CD4-positive, alpha-beta T cell treated with Interferon alpha-2 for 1 hour (primary cell): ENCODE measurements at regions not wholly inside any gene's neighbourhood (a gene's known extent, or its start where the extent isn't known, plus 50 kb on each side); places are given as distances from the start of the nearest gene placed in this dataset.

Experiments used
- DNase-seq, 2 donors: peaks; one replicate each; pipeline ENCODE4 v3.0.0-alpha.2; 2020 to 2022

DNA sequence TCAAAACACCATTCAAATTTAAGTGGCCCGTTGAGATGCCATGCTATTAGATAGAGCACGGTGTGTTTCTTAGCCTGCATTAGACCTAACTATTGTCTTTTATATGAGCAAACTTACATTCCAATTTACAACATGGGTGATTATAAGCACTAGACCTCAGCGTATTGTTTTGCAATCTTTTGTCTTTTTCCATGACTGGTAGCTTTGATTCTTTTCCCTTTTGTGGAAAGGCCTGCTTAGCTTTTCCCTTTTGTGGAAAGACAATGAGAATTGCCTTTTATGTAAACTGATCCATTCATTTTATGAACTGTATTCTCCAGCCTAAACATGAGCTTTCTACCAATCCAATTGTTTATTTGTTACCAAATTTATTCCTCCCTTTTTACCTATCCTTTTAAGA is 823.1 kb downstream of the CCSER2 start:
- no peak for DNase-seq

DNA sequence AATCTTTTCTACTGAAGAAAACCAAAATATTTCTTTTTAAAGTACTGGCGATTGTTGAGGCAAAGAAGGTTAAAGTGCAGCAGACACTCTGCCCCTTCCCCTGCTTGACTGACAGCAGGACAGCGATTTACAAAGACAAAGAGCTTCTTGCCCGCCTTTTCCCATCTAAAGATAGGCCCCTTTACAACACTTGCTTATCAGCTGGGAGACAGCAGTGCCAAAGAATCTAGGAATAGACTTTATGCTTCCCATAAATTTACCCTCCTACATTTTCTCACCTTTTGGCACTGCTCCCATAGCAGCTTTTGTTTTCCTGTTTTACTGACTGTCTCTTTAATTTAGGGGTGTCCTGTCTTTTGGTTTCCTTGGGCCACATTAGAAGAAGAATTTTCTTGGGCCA is 824.1 kb downstream of the CCSER2 start:
- no peak for DNase-seq

DNA sequence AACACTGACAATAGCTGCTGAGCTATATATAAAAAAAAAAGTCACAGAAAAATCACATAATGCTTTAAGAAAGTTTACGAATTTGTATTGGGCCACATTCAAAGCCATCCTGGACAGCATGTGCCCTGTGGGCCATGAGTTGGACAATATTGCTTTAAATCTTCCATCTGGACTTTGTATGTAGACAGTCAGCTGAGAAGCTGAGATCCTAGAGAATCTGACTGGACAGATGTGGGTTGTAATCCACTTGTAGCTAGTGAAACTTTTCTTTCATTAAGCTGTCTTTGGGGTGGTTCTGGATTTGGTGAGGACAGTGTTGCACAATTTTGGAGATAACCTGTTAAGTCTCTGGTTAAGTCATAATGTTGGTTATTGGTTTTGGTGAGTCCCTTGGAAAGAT is 824.5 kb downstream of the CCSER2 start:
- DNase-seq: no peak

GRCh38 chr10:85157206-85157605 is 828.8 kb downstream of the CCSER2 start:
- no peak for DNase-seq

DNA sequence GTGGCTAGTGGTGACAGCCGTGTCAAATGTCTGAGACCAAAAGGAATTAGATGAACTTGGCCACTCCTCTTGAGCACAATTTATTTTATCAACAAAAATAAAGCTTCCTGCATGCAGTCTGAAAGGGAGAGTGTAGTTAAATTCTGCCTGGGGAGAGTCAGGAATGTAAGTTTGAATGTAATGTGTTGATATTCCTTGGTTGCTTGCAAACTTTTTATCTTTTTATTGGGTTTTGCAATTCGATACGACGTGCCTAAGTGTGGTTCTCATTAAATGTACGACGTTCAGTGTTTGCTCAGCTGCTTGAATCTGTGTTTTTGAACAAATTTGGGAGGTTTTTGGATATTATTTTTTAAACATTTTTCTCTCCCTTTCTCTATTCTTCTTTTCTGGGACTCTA is 839.9 kb downstream of the CCSER2 start:
- no peak for DNase-seq

GRCh38 chr10:85170026-85170425 is 841.6 kb downstream of the CCSER2 start:
- DNase-seq: no peak

DNA sequence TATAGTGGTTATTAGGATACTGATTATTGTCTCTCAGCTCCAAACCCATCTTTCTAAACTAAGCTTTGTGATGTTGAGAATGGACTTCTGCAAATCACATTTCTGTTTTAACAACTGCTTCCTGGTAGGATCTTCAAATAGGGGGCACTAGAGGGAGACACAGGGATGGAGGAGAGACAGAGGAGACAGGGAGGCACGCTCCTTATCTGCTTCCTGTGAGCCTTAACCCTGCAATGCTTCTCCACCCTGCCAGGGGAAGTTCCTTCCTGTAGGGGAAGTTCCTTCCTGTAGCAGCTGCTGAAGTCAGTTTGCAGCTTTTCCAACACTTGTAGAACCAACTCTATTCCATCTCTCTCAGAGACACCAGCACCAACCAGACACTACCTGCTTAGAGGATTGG is 847.2 kb downstream of the CCSER2 start:
- DNase-seq: no peak

- no peak for DNase-seq
Measured at GRCh38 chr10:85177767-85178166, 849.4 kb downstream of the CCSER2 start.

- no peak for DNase-seq
Measured at GRCh38 chr10:85187047-85187446, 858.7 kb downstream of the CCSER2 start.

GRCh38 chr10:85188770-85189484 is 860.5 kb downstream of the CCSER2 start:
- DNase-seq: no peak

DNA sequence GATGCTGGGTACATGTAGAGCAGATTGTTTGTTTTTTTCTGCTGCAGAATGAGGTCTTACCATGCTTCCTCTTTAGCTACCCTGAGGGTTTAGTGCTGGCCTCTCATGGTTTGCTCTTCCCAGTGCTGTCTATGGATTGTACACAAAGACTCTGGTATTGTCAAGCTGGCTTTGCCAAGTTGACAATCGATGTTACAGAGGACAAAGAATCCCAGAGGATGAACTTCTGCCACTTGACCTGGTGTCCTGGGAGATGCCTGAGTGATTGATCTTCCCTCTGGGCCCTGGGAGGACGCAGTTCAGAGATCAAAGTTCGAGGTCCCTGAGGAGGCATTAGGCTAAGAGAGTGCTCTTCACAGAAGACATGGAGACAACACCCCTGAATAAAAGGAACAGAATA is 865.4 kb downstream of the CCSER2 start:
- DNase-seq: no peak

DNA sequence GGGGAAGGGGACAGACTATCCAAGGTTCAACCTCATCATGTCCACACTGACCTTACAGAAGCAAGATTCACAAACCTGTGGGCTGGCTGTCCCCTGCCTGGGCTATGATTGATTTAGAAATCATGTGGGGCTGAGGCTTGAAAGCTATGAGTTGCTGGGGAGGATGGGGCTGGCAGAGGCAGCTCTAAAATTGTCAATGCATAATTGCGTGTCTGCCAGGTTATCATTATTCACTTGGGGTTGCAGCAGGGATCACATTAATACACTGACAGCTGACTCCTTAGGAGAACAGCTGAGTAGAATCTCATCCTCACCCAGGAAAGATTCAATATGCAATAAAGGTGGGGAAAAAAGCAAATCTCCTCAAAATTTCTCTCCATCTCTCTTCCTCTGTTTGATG is 866.3 kb downstream of the CCSER2 start:
- no peak for DNase-seq

DNA sequence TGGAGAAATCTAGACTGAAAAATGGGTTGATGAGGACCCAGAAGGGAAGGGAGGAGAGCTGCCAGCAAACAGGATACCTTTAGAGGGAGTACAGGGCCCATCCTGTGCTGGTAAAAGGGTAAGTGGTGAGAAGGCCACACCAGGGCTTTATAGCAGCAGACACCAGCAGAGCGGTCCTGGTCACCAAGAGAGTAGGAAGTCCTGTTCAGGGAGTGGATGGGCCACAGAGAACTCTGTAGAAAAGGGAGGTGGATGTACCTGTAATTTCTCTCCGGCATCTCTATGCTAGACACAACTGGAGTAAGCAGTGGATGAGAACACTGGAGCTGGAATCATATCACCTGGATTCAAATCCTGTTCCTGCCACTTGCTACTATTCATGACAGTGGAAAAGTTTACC is 867.2 kb downstream of the CCSER2 start:
- DNase-seq: no peak

- DNase-seq: no peak
Measured at GRCh38 chr10:85204814-85205213, 876.4 kb downstream of the CCSER2 start.

GRCh38 chr10:85212526-85212925 is 884.1 kb downstream of the CCSER2 start:
- DNase-seq: no peak

- no peak for DNase-seq
Measured at GRCh38 chr10:85213493-85213892, 885.1 kb downstream of the CCSER2 start.

GRCh38 chr10:85222300-85222699 is 893.9 kb downstream of the CCSER2 start:
- DNase-seq: no peak

GRCh38 chr10:85224366-85224940 is 896.1 kb downstream of the CCSER2 start:
- DNase-seq: no peak

DNA sequence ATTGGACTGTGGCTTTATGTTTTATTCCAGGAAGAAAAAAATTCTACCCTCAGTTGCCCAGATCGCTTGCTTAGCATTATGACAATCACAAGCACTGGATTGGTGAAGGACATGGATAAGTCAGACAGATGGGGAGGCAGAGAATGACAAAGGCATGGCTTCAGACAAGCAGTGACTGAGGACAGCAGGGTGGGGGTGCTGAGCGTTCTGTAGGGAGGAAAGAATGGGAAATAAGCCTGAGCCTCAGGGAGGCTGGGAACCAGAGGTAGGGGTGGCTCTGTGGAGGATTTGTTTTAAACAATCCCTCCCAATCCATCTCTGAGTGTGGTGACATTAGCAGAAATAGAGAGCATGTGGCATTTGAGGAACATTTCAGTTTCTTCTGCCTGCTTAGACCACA is 896.9 kb downstream of the CCSER2 start:
- DNase-seq: no peak

DNA sequence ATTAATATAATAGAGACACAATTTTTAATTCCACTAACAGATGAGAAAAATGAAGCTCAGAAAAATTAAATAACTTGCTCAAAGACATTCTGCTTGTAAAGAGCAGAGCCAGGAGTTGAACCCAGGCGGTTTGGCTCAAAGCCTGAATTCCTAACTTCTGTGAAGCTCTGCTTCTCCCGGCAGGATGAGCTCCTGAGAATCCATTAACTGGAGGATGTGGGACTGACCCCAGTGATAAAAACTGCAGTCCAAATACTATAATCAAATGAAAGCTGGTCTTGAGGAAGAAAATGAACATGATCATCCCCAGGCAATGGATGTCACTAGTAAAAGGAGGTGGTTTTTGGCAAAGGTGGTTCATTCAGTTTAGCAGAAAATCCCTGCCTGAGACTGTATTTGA is 898.2 kb downstream of the CCSER2 start:
- DNase-seq: no peak

- DNase-seq: no peak
Measured at GRCh38 chr10:85228726-85229125, 900.3 kb downstream of the CCSER2 start.

DNA sequence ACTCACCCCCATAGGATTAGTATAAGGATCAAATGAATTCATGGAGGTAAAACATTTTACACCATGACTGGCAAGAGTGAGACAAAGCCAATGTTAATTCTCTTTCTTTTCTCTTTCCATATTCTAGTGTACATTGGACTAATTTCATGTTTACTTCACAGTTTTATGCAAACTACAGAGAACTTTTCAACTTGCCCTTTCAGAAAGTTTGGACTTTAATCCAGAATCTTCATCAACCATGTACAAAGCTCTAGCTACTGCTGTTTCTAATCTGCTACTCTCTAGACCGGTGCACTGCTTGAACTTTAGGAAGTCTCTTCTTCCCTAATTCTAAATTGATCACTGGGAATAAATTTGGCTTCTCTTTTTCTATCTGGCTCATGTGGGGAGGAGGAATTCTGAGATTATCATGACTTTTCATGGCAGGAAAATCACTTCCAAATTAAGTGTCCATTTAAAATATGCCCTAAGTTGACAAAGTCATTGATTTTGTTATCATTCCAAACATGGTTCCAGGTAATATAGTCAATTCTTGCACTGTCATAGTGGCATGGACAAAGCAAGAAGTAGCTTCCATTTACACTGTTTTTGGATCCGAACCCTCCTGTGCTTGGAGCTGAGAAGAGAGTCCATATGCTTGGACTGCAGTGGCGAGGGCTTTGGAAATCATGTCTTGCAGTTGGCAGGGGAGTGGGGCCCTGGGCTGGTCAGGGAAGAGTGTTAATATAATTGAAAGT is 903.3 kb downstream of the CCSER2 start:
- no peak for DNase-seq

GRCh38 chr10:85235258-85235657 is 906.9 kb downstream of the CCSER2 start:
- no peak for DNase-seq

GRCh38 chr10:85238676-85239075 is 910.3 kb downstream of the CCSER2 start:
- no peak for DNase-seq
